Fibroblast of skin of right quadriceps (primary cell): ENCODE measurements at regions not wholly inside any gene's neighbourhood (a gene's known extent, or its start where the extent isn't known, plus 50 kb on each side); places are given as distances from the start of the nearest gene placed in this dataset.

ENCODE experiments used
- DNase-seq: peaks from one replicate; pipeline ENCODE4 v3.0.0-alpha.2; 2013

DNA sequence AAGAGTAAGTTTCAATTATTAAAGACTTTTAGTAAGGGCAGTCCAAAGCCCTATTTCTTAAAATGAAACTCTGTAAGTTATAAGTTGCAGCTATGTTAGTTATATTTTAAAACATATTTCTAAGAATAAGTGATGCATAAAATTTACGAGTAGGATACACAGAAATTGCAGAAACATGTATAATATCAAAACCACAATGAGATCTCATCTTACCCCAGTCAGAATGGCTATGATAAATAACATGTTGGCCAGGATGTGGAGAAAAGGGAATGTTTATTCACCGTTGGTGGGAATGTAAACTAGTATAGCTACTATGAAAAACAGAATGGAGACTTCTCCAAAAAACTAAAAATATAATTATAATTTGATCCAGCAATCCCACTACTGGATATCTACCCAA, 201.2 kb downstream of the CBLN2 start:
- DNase-seq, result peak; percentile 68

DNA sequence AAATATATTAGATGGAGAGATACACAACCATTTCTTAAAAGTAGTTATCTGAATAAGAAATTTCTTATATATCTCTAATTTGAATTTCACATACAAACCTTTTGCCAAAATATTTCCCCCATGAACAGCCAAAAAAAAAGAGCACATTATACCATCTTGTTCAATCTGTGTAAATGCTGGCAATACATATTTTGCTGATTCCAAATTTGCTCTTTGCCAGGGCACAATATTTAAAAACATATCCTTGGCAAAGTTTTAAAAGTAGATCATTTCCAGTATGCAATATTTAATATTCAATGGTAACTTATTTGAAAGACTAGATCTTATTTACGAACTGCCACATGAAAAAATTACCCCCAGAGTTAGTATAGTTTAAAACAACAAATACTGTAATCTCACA, 204.2 kb downstream of the CBLN2 start:
- DNase-seq, result no peak

DNA sequence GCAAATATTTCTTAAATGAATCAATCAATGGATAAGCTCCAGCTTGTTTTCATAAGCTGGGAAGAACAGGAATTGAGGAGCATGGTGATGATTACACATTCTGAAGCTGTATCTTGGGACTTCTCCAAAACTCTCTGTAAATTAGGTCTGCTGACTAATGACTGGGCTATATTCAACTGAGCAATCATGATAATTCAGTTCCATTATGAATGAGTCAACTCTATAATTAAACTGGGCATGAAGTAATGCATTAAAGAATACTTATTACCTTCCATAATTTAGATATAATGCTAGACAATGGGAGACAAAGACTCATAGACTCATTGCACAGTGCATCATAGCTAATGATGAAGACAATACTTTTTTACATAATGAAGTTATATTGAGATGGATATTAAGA, 207.4 kb downstream of the CBLN2 start:
- DNase-seq, result peak; percentile 49

DNA sequence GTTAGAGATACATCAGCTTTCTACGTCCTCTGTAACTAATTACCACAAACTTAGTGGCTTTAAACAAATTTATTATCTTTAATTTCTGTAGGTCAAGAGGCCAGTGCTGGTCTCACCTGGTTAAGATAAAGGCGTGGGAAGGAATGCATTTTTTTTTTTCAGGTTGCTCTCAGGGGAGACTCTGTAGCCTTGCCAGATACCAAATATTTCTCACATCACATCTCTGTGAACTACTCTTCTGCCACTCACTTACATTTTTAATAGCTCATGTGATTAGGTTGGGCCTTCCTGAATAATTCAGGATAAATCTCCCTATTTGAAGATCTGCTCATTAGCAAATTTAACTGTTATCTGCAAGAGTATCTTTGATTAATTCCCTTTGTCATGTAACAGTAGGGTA, 214.6 kb downstream of the CBLN2 start:
- no peak for DNase-seq

DNA sequence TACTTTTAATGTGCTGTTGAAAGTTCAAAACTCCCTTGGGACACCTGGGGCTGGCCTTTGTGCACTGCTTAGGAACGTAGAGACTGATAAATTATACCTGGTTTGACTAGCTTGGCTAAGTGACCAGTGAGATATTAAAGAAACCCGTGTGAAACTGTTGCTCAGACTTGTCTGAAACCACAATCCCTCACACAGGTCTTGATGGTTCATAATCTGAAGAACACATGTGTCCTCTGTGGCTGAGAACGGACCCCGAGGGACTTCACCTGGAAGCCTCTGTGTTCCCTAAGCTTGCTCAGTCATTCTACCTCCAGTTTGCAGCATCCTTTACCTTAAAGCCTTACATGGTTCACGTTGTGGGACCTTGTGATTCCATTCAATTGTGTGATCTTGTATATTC, 218.8 kb downstream of the CBLN2 start:
- no peak for DNase-seq

DNA sequence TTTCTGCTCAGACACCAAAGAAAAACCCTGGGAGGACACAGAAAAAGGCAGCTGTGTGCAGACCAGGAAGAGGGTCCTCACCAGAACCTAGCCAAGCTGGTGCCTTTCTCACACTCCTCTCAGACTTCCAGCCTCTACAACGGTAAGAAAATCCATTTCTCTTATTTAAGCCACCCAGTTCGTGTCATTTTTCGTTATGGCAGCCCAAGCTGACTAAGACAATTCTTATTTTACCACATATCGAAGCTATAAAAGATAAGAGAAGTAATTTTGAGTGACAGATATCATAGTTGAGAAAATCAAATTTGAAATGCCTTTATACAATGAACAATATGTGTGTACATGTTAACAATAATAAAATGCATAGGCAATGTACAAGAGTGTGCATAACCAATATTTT, 219.5 kb downstream of the CBLN2 start:
- no peak for DNase-seq

DNA sequence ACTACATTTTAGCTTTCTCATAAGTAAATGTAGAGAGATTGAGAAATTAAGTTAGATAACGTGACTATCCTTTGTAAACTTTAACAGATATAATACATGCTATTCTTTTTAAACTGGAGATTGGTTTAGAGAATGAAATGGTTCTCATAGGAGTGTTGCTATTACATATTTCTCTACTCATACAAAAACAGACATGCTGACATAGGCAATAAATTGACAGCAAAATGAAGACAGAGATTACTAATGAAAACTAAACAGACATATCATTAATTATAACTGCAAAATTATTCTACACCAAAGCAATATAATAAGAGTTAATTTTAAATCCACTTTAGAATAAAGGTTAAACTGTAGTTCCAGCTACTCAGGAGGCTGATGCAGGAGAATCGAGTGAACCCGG, 227.6 kb downstream of the CBLN2 start:
- DNase-seq, result no peak

DNA sequence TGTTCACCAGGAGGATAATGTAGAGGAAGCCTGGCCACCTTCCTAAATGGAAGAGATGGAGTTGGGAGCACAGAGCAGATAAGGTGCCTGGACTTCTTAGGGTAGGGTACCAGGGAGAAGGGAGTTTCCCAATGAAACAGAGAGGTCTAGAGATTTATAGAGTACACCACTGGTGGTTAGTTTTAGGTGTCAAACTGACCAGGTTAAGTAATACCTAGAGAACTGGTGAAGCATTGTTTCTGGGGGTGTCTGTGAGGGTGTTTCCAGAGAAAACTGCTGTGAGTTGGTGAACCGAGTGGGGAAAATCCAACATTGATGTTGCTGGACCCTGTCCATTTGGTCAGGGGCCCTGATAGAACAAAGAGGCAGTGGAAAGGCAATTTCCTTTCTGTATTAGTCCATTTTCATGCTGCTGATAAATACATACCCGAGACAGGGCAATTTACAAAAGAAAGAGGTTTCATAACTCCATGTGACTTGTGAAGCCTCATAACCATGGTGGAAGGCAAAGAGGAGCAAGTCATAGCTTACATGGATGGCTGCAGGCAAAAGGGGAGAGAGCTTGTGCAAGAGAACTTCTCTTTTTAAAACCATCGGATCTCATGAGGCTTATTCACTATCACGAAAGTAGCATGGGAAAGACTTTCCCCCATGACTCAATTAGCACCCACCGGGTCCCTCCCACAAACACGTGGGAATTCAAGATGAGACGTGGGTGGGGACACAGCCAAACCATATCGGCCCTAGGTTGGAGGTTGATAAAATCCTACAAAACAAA, 260.8 kb downstream of the CBLN2 start:
- no peak for DNase-seq

DNA sequence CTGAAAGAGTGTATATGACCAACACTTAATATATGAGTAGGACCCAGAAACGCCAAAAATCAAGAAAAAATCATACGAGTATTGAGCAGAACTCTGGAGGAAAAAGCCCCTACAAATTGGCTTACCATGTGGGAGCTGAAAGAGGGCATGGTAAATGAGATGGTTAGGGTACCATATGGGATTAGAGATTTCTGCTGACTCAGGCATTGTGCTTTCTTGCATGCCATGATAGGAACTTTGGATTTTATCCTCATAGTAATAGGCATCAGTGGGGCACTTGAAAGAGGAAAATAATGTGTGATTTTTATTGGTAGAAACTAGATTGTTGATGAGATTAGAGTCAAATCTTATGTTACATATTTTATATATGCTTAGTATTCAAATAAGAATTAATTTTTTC, 271.1 kb downstream of the CBLN2 start:
- no peak for DNase-seq

DNA sequence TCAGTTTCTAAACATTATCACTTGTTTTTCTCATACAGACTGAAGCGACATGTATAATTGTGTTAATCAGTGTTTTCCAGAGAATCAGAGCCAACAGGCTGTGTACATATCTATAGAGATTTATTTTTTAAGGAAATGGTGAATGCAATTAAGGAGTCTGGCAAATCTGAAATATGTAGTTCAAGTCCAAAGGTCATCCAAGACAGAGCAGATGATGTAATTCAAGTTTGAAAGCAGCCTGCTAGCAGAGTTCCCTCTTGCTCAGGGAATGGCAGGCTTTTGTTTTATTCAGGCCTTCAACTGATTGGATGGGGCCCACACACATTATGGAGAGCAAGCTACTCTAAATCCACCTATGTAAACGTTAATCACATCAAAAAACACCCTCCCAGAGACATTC, 282.6 kb downstream of the CBLN2 start:
- DNase-seq, result no peak

DNA sequence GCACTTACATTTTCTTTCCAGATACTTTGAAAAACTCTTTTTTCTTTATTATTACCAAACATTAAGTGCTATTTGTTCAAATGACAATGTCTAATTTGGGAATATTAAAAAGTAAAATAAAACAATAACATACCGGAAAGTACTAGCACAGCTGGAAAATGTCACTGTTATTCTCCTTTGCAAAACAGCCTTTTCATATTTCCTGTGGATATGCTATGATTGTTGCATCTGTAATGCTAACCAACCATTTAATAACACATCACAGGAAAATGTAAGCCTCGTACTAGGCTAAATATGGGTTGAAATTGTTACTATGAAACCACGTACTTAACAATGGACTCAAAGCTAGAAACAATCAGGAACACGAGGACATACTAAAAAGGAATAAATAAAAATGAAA, 298.1 kb downstream of the CBLN2 start:
- no peak for DNase-seq

DNA sequence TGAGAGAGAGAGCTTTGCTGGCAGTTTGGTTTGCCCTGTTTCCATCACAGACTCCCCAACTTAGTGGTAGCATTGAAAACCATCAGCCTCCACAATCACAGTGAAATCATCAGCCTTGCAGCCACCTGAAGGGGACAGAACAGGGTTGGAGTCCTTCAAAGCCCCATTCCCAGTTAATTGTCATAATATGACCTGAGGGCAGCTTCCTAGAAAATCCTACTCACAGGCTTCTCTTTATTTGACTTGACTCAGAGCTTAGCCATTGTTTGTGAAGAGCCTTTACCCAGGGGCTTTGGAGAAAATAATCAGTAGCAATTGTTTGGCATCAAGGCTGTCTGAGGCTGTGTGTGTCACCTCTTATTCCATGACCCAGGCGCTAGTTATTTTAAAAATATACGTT, 308.7 kb downstream of the CBLN2 start:
- no peak for DNase-seq

DNA sequence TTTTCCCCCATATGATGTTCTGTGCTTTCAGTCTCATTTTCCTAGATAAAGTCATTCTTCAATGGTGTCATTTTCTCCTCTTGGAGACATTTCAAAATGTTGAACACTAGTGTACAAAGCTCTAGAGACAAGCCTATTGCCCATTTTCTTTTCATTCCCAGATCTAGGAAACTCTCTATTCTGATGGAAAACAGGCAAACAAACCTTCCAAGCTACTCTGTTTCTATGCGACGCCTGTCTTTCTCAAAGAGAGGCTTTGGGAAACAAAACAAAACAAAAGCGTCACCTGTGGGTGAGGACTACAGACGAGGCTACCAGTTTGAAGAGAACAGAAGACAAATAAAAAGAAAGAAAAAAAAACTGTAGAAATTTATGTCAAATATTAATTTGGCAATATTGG, 311.0 kb downstream of the CBLN2 start:
- no peak for DNase-seq

DNA sequence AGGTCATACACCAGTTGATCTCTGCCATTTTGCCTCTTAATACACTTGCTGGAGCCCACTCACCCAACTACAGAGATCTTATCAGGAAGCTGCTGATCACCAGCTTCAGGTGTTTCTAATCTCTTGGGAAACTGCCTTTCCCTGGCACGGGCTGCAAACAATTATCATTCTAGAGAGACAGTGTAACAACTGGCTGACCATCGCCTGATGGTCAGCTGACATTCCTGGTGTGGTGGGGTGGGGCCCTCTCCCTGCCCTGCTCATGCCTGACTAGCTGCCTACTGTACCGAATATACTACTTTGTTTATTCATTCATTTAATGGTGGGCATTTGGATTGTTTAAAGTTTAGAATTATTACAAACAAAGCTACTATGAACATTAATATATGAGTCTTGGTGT, 311.5 kb downstream of the CBLN2 start:
- no peak for DNase-seq

DNA sequence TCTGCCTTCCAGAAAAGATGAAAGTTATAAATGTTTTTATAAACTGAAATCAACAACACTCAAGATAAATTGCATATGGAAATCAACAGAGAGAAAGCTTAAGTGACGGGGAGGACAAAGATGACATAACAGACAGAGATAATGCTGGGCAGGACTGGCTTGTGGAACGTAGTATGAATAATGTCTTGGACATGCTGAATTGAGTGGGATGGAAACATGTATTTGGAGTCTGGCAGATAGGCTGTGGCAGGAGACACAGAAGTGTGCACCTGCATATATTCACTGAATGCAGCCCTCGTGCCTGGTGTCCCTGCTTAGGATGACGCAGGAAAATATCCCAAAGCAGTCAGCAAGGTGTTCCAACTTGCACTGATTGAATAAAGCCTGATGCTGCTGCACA, 318.2 kb downstream of the CBLN2 start:
- DNase-seq, result no peak

DNA sequence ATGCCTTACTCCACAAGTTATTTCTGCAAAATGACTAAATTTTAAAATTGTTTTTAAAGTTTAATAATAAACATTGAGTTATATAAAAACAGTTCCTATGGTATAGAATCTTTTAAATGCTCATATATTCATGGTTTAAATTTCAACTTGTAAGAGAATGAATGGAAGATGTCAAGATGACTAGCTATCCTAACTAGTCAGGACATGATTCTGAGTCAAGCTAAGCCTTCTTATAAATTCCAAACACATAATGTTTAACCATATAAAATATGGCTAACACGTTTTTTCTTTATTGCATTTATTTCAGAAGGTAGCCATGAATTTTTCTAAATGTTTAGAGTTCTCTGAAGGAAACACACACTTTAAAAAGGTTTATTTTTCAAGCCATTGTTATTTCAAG, 320.4 kb downstream of the CBLN2 start:
- no peak for DNase-seq

DNA sequence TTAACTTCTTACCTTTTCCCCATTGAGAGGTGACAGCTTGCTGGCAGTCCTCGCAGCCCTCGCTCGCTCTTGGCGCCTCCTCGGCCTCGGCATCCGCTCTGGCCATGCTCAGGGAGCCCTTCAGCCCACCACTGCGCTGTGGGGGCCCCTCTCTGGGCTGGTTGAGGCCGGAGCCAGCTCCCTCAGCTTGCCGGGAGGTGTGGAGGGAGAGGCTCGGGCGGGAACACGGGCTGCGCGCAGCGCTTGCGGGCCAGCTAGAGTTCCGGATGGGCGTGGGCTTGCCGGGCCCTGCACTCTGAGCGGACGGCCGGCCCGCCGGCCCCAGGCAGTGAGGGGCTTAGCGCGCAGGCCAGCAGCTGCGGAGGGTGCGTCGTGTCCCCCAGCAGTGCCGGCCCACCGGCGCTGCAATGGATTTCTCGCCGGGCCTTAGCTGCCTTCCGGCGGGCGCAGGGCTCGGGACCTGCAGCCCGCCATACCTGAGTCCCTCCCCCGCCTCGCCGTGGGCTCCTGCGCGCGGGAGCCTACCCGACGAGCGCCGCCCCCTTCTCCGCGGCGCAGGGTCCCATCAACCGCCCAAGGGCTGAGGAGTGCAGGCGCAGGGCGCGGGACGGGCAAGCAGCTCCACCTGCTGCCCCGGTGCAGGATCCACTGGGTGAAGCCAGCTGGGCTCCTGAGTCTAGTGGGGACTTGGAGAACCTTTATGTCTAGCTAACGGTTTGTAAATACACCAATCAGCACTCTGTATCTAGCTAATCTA, 335.0 kb downstream of the CBLN2 start:
- DNase-seq, result no peak

DNA sequence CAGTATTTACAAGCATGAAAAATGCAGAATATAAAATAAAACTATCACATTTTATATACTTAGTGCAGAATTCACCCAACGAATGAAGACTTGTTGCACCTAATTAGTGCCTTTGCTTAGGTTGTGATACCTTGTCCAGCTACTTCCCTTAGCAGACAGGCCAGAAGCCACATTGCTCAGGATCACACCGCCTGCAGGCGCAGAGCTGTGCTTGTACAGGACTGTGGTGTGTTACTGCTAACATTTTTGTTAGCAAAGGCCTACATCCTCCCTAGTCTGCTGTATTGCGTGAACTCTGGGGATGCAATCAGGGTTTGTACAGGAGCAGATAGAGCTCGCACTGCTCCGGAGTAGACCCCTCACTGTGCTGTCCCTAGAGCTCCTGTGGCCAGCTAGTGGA, 336.9 kb downstream of the CBLN2 start:
- no peak for DNase-seq

DNA sequence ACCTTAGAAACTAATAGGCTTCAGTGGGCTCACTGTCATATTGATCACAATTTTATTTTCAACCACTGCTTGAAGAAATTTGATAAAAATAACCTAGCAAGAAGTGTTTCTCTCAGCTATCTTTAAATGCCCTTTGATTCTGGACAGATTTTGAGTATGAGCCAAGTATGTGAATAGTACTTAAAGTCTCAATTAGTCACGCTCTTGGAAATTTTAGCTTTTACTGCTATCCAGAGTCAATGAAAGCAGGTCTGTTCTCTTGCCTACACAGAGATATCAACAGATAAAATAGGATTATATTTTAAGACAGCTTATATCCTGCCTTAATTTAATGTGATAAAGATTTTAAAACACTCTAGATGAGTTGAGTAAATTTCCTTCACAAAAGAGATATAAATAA, 337.3 kb downstream of the CBLN2 start:
- DNase-seq, result no peak

DNA sequence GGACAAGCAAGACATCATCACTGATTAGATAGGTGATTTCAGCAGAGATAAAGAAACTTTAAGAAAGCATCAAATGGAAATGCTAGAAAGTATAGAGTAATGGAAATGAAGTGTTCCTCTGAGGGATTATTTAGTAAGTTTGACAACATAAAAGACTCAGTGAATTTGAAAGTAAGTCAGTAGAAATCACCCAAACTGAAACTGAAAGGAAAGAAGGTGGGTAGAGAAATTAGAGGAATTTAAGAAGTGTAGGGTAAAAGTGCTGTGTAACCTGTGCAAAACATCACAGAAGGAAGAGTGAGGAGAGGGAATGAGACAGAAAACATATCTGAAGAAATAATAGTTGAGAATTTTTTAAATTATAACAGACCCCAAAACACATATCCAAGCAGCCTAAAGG, 343.1 kb downstream of the CBLN2 start:
- no peak for DNase-seq

DNA sequence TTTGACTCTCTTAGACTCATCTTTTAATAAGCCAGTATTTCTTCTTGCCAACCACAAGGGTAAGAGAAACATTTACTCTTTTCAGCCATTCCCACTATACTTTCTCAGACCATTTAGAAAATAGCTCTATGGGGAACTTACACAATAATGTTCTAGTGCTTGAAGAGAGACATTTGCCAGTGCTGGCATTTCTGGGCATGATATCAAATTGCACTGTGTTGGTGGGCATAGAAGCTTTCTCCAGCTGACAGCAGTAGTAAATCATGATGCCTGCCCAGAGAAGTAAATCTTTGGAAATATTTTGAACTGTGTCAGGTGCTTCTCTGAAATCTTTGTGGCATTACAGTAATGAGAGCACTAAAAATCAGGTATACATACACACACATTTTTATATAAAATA, 346.6 kb downstream of the CBLN2 start:
- no peak for DNase-seq

DNA sequence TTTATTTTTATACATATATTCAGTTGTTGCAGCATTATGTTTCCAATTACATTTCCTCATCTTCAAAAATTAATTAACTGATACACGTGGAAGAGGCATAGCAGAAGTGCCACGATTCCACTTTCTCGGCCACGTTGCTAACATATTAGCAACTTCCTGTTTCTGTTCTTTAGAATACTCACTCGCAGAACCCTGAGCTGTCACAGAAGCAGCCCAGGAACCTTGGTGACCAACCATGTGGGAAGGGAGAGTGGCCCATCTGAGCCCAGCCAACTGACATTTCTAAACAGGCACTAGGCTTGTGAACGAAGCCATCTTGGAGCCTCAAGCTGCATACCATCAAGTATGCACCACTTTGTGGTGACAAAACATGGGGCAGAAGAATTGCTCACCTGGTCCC, 350.1 kb downstream of the CBLN2 start:
- no peak for DNase-seq

DNA sequence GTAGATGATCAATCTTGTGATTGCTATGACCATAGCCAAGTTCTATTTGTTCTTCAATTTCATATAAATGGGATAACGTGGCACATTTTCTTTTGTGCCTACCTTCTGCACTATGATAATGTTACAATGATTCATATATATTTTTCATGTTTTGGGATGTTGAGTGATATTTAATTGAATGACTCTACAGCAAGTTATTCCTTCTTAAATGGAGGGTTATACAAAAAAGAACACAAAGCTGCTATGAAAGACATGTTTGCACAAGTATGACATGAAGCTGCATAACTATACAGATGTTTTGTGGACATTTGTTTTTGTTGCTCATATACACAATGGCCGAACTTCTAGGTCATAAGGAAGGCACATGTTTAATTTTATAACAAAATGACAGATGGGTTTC, 356.2 kb downstream of the CBLN2 start:
- DNase-seq, result no peak

DNA sequence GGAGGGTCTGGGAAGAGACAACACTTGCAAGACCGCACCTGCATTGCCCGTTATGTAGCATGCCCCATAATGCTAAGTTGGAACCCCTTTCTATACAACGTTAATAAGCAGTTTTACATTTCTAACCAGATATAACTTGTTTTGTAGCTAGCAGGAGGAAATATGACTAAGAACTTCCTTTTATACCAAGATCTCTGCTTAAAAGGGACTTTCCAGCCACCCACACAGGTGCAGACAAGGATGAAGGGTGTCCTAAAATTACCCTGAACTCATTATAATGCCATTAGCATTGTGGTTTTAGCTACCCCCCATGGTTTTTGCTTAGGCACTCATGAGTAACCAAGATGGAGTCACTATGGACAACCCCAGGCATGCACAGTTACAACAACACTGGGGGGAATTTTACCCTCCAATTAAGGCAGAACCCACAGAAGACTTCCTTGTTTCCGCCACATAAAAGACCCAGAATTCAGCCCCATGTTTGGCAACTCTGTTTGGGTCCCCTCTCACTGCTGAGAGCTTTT, 362.8 kb downstream of the CBLN2 start:
- DNase-seq, result no peak

DNA sequence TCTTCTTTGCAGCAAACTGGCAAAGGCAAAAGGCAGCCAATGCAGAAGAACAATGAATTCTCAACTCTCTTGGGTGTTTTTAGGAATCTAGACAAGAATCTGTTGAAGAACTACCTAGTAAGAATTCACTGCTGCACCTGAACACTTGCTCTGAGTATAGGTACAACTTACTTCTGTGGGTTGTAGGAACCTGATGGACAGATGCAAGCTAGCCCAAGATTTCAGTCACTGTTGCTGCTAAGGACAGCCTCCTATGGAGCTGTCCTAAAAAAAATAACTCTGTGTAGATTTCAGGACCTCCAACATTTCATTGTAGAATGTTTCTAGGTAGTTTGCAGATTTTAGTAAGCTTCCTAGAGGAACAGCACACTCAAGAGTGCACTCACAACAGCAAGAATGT, 363.5 kb downstream of the CBLN2 start:
- DNase-seq, result no peak
